Peyer's patch (tissue), 4 donors: ENCODE measurements at regions not wholly inside any gene's neighbourhood (a gene's known extent, or its start where the extent isn't known, plus 50 kb on each side); places are given as distances from the start of the nearest gene placed in this dataset.

Source experiments
- CTCF ChIP-seq, 6 experiments: fragments of 450-650 bp in 4 of 6; fragments of 200-600 bp in 2 of 6; sonication (generic) in 1 of 6; IDR thresholded peaks; one replicate each; pipeline ENCODE4 v1.5.1; 2017 to 2019; ENCODE audit warnings: antibody characterized with exemption in 6 of 6, mild to moderate bottlenecking in 3 of 6, moderate library complexity in 1 of 6
- POLR2A ChIP-seq, 2 donors: fragments of 450-650 bp; IDR thresholded peaks; one replicate each; pipeline ENCODE4 v1.5.1; 2017; ENCODE audit warnings: antibody characterized with exemption in 2 of 2, mild to moderate bottlenecking in 2 of 2, moderate library complexity in 2 of 2

DNA sequence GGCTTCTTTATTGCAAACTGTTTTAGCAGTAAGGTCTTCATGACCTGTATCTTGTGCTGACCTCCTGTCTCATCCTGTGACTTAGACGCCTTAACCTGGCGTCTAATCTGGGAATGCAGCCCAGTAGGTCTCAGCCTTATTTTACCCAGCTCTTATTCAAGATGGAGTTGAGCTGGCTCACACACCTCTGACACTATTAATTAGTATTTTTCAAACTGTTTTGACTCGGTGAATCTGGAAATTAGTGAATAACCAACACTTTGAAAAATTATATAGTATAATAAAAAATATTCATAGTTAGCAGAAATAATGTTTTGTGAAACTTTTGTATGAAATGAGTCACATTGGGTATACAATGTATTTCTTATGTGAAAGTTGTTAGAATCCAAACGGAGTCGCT, 189.4 kb downstream of the PDGFRA start:
- TF ChIP-seq CTCF (IDR thresholded peaks at IDR 0.05): no peak
- TF ChIP-seq POLR2A (IDR thresholded peaks at IDR 0.05): no peak
